CD4-positive, alpha-beta T cell treated with Interleukin-17A for 4 hours (primary cell): ENCODE measurements at regions not wholly inside any gene's neighbourhood (a gene's known extent, or its start where the extent isn't known, plus 50 kb on each side); places are given as distances from the start of the nearest gene placed in this dataset.
"Not testable (repeated sequence)": the region's sequence is repeated elsewhere in the genome, so short reads cannot be mapped to it uniquely, and the experiment has no call there.

ENCODE experiments used
- DNase-seq: peaks from one replicate; pipeline ENCODE4 v3.0.0-alpha.2; 2020; ENCODE audit warnings: mixed read lengths

DNA sequence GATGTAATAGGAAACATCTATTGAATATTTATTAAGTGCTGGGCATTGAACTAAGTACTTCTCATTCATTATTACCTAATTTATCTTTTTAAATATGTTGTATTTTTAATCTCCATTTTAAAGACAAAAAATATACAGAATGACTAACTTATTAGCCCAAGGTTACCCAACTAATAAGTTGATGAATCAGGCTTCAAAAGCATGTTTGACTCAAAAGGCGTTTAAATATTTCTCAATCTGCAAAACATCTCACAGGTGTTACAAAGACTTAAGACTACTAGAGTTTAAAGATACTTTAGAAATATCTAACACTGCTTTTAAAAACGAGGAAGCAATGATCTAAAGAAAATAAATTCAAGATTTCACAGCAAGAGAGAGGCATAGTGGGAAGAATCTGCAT is 457.4 kb upstream of the DCN start:
- no peak for DNase-seq

DNA sequence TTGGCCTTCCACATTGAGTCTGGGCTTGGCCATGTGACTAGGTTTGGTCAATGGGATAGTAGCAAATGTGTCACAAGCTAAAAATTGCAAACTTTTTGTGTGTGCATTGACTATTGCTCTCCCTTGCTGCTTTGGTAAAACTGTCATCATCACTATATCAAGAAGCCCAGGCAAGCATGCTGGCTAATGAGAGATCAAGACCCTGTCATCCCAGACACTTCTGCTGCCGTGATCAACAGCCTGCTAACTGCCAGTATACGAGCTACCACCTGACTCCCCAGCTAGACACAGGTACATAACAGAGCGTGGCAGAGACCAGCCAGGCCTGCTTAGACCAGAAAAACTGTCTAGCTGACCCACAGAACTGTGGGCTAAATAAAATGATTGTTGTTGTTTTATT is 456.7 kb upstream of the DCN start:
- DNase-seq, result no peak

DNA sequence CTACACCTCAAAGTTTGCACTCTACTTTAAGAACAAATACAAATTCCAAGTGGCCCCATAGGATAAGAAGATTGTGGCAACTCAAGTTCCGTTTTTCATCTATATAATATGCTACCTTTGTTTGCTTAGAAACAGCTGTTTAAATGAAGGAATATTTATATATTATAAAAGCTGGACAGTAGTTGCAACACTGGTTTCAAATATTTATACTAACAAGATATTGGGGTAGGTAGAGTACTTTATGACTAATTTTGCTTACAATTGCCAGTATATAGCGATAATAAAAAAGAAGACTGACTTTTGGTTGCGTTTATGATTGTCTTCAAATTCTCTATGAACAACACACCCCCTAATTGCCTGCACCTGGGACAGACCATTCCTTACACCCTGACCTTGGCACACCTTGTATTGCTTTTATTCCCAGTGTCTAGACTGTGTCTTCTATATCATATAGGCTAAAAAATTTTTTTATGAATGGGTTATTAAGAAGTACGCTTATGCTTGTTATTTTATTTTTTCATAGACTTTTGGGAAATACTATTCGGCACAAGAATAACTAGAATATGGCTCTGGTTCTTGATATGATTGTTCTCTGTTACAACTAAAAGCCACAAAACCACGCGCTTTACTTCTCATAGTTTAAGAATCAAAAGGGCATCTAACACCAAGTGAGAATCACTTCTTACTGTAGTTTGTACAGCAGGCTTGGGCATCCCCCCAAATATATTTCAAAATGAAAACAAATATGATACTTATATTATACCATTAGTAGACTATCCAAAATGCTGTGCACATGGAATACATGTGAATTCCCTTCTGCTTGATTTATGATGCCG is 455.4 kb upstream of the DCN start:
- DNase-seq, result no peak

DNA sequence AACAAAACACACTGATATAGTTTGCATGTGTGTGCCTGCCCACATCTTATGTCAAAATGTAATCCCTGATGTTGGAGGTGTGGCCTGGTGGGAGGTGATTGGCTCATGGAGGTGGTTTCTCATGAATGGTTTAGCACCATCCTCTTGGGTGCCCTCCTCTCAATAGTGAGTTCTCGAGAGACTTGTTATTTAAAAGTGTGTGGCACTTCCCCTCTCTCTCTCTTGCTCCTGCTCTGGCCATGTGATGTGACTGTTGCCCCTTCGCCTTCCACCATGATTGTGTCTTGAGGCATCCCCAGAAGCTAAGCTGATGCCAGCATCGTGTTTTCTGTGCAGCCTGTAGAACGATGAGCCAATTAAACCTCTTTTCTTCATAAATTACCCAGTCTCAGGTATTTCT is 454.1 kb upstream of the DCN start:
- no peak for DNase-seq

DNA sequence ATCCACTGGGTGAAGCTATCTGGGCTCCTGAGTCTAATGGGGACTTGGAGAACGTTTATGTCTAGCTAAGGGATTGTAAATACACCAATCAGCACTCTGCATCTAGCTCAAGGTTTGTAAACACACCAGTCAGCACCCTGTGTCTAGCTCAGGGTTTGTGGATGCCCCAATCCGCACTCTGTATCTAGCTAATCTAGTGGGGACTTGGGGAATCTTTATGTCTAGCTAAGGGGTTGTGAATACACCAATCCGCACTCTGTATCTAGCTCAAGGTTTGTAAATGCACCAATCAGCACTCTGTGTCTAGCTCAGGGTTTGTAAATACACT is 451.7 kb upstream of the DCN start:
- DNase-seq, result not testable (repeated sequence)

DNA sequence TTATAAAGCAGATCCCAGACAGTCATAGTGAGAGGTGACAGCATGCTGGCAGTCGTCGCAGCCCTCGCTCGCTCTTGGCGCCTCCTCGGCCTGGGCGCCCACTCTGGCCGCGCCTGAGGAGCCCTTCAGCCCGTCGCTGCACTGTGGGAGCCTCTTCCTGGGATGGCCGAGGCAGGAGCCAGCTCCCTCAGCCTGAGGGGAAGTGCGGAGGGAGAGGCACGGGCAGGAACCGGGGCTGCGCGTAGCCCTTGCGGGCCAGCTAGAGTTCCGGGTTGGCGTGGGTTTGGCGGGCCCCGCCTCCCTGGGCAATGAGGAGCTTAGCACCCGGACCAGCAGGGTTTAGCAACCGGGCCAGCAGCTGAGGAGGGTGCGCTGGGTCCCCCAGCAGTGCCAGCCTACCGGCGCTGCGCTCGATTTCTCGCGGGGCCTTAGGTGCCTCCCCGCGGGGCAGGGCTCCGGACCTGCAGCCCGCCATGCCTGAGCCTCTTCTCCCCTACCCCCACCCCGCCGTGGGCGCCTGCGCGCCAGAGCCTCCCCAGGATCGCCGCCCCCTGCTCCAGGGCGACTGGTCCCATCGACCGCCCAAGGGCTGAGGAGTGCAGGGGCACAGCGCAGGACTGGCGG is 451.2 kb upstream of the DCN start:
- DNase-seq, result no peak

DNA sequence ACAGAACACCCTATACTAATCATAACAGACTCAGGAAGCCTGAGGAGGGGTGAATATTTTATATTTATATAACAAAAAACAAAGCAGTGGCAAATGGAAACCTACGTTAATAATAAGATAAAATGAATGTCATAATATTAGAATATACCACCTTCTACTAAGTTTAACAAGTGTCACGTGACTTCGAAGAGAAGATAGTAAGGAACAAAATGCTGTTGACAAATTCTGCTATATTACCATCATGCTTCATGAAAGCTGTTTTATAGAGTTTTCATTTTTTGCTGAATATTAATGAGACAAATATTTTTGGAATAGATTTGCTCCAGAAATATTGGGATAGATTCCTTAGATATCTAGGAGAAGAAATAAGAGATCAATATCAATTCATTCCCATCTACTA is 450.6 kb upstream of the DCN start:
- no peak for DNase-seq

DNA sequence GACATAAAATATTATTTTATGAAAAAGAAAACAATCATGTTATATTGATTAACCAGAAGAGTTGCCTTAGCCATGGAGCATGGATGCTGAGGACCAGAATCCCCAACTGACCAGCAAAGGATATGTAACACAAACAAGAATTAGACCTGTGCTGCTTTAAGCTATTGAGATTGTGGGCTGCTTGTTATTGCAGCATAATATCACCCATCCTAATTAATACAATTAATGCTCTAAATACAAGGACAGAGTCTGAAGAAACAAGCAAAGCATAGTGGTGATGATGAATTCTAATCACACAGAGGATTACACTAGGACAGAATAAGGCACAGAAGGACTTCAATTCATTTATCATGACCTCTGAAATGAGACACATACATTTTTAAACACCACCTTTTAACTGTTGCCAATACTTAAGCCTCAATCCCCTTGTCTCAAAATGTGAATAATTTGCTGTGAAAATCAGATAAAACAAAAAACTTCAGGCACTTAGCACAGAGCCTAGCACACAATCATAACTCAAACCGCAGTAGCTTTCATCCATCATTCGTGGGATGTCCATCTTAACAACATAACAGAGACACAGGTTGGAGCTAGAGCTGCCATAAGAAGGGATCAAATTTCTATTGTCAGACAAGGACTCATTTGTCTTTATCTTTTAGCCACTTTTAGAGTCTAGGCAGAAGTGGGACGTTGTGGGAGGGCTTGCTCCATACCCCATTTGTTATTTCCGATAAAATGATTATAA is 449.6 kb upstream of the DCN start:
- DNase-seq, result no peak

DNA sequence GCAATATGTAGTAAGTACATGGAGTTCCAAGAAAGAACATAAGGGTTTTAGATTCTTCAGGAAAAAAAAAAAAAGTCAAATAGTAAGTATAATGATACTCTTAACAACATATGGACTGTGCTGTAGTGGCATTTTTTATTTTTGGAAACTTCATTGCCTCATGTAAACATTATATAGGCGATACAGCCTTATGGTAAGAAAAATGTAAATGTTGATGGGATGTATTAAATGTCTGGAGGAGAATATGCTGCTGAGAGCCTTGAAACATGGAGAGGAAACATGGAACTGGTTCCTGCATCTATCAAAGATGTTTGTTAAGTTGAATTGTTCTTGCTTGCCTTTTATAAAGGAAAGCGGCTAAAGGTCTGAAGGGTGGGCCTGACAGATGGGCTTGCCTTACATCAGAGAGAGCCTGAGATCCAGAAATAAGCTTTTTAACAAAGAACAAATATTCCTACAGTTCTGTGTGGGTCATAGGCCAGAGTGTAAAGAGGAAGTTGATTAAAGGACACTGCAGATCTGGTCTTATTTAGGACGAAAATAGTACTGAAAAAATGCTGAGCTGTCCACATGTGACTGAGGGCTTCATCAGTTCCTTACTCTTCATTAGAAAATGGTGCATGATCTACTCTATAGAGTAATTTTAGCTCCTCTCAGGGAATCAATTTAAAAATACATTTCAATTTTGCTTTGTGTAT is 448.1 kb upstream of the DCN start:
- DNase-seq, result no peak

DNA sequence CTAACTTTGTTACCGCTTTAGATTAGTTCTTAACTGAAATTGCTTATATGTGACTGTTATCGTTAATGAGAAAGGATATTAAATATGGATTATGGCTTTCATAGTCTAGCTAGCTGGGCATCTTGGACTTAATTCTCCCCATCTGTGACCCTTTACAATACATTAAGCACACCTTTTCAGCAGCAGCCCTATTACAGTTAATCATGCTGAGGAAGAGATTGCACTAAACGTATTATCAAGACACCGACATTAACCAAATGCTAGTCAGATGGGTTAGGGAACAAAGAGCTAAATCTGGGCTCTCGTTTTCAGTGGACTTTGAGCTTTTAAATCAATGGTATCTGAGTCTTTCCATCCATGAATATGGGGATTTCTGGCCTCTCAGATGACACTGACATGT is 447.5 kb upstream of the DCN start:
- no peak for DNase-seq

DNA sequence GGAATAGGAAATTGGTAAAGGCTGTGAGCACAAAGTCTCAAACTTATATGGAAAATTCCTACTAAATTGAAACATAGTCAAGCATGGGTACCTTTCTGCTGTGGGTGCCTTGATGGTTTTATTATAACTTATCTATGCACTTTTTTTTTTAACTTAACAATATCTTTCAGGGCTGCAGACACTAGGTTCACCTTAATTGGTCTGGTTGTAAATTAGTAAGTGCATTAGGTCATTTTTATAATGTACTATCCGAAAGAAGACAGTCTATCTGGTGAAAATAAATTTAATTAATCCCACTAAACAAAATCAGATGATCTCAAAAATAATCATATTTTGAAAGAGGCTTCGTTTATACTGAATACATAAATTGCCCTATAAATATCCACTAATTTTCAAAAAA is 446.8 kb upstream of the DCN start:
- no peak for DNase-seq

DNA sequence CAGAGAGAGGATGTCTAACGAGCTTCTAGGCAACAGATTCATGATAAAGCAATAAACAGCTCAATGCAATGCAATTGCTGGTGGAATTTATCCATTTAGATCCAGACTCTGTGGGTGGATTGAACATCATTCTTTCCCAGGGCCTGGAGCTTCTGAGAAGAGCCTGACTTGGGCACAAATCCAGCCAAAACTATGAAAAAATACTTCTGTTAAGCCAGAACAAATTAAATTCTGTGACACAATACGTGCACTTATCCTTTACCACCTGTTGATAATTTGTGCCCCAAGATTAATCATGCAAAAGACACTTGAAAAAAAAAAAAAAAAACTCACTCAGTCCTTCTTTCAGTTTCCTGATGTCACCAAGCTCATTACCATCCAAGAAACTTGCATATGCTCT is 446.0 kb upstream of the DCN start:
- no peak for DNase-seq

DNA sequence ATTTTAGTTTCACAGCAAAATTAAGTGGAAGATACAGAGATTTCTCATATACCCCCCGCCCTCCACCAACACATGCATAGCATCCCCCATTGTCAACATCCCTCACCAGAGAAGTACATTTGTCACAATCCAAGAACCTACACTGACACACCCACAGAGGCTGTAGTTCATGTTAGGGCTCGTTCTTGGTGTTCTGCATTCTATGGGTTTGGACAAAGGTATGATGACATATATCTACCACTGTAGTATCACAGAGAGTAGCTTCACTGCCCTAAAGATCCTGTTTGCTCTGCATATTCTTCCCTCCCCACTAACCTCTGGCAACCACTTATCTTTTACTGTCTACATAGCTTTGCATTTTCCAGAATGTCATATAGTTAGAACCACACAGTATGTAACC is 444.6 kb upstream of the DCN start:
- DNase-seq, result no peak

DNA sequence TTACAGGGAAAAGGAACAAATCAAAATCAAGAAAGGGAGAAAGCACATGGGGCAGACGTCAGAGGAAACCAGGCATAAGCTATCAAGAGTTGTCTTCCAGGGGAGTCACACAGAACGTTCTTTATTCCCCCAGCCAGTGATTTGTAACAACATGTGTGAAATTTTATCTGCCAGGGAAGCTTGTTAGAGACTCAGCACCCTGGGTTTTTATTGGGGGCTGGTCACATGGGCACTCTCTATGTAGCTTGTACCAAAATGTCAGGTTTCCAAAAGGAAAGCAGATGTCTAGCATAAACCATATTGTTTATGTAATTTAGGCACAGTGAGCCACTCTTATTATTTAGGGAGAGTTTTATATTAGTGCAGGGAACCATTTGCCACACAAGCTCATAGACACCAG is 440.4 kb upstream of the DCN start:
- no peak for DNase-seq

DNA sequence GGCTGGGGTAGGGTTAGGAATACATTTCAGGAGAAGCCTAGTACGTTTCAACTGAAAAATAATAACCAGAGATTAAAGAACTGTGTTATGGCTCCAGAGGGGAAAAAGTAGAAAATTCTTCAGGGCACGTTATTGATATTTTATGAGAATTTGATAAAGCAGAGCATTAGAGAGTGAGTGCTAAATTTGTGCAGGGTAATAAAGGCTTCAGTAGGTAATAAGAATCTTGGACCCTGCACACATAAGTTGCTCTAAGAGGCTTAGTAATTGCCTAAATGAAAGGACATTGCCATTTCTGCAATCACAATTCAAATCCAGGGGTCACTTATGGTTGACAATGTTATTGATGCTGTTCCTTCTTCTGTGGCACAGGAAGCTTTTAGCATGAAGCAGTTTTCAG is 439.4 kb upstream of the DCN start:
- DNase-seq, result no peak

DNA sequence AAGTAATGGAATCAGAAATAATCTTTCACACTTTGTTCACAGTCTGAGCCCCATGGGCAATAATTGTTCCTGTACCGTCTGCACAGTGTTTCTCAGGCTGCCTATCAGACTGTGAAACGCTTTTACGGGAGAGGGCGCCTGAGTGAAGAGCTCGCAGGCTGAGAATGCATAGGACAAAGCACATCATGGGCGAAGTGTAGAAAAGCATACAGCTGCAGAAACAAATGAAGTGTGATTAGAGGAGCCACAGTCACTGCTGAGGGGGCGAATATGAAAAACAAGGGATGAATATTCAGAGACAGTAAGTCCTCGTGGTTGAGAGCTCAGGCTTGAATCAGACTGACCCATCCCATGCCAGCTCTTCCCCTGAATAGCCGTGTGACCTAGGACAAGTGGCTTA is 438.4 kb upstream of the DCN start:
- no peak for DNase-seq

DNA sequence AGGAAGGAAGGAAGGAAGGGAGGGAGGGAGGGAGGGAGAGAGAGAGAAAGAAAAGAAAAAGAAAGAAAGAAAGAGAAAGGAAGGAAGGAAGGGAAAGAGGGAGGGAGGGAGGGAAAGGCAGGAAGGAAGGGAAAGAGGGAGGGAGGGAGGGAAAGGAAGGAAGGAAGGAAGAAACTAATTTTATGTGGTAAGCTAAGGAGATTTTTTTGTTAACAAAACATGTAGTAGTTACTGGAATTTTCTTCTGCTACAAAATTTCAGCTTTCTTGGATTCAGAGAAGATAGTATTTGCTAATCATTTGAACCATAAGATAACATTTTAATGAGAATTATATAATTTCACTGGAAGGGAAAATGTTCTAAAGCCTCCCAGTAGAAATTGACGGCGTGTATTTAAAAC is 437.8 kb upstream of the DCN start:
- no peak for DNase-seq

DNA sequence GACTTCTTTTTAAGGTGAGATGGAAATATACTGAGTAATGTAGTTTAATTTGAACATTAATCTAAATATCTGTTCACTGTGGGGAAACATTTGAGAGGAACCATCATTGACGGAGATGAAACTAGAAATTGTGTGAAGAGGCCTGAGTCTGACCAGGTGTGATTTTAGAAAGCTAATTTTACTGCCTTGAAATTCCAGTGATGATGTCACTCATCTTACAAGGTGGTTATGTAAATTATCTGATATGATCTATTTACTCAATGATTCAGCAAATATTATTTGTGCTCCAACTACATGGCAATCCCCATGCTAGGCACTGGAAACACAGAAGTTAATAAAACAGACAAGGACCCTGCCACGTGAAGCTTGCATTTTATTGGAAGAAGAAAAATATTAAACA is 435.7 kb upstream of the DCN start:
- DNase-seq, result no peak

DNA sequence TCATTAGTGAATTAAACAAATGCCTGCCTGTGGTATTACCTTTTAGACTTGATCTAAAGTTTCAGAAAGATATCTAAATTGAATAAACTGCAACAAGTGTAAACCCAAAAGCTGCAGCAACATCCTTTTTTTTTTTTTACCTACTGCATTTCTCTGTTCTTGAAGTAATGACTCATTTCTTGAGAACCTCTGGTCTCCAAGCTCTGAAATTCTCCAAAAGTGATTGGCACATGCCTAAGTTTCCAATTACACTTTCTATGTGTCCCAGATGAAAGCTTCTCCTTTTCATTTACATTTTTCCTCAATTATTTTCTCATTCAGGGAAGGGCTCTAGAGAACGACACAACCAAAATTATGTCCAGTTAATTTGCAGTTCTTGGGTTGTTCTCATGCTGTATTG is 435.2 kb upstream of the DCN start:
- DNase-seq, result no peak

DNA sequence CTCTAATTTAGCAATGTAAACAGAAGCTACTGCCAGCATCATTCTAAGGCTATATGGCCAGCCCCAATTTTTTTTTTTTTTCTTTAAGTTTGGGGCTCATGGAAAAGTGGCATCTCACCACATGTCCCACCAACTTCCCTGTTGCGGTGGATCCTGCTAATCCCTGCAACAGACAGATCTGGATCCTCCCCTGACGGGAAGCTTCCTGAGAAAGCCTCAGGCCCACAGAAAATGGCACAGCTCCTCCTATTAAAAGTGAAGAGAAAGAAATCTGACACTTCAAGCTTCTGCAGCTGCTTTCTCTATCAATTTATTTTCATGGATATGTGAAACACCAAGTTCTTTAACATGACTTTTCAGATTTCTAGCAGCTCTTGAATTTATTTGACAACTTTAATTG is 433.8 kb upstream of the DCN start:
- no peak for DNase-seq

DNA sequence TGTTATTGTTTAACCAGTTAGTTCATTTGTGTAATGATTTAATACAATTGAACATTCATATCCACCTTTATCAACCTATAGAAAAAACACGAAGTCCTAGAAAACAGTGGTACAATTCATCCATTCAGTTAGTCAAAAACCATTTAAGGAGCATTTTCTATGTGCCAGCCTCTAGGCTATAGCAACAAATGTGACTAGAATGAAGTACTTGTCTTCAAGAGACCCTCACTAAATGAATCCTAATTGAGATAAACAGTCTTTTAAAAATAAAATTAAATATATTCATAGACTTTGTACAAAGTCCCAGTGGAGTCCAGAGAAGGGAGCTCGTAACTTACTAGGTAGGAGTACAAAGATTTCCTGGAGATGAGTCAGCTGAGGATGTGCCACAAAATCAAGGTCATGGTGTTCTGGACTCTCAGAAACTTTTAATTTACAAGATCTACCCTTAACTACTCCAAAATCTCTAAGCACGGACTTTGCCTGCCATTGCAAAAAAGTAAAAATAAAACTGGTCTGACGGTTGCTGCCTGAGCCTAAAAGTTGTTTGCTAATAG is 430.7 kb upstream of the DCN start:
- DNase-seq, result no peak

DNA sequence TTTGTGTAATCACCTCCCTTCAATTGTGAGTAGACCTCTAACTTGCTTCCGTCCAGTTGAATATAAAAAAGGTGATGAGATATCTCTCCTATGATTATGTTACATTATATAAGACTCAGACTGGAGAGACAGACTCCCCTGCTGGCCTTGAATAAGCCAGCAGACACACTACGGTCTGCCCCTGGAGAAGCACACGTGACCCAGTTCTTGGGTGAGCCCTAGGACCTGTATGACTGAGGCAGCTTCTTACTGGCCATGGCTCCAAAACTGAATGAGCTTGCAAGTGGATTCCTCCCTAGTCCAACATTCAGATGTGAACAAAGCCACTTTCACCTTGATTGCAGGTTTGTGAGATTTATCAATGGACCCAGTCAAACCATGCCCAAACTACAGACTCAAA is 427.9 kb upstream of the DCN start:
- no peak for DNase-seq

DNA sequence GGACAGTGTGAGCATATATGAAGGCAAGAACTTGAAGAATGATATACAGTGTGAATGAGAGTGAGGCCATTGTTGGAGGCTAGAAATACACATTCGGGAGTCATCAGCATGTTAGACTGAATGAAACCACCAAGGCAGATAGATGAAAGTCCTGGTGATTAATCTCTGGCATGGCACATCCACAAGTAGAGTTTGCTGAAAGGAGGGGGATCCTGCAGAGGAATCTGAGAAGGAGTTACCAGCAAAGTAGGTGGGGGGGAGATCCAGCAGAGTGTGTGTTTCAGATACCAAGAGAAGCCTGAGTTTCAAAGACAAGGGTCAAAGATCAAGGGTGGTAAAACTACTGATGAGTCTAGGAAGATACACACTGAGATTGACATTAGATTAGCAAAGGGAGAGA is 426.7 kb upstream of the DCN start:
- no peak for DNase-seq
